ENCODE measurements at regions not wholly inside any gene's neighbourhood (a gene's known extent, or its start where the extent isn't known, plus 50 kb on each side); places are given as distances from the start of the nearest gene placed in this dataset.

- DNase-seq: peak; percentile 74
- in situ Hi-C loops (cut with MboI; ENCODE audit: low pct_unique_long_range_greater_than_20kb, low sequenced_read_pairs): no loop called here
Measured at GRCh38 chrX:109841869-109842579, 109.0 kb upstream of the ACSL4 start.

GRCh38 chrX:109842611-109843010 is 109.6 kb upstream of the ACSL4 start:
- no peak for DNase-seq
- in situ Hi-C loops (cut with MboI; ENCODE audit: low pct_unique_long_range_greater_than_20kb, low sequenced_read_pairs): no loop called here

GRCh38 chrX:109843963-109844751 is 111.1 kb upstream of the ACSL4 start:
- in situ Hi-C loops (cut with MboI; ENCODE audit: low pct_unique_long_range_greater_than_20kb, low sequenced_read_pairs): no loop called here
- DNase-seq: no peak

- in situ Hi-C loops (cut with MboI; ENCODE audit: low pct_unique_long_range_greater_than_20kb, low sequenced_read_pairs): no loop called here
- DNase-seq: no peak
Measured at GRCh38 chrX:109844986-109845385, 111.9 kb upstream of the ACSL4 start.

DNA sequence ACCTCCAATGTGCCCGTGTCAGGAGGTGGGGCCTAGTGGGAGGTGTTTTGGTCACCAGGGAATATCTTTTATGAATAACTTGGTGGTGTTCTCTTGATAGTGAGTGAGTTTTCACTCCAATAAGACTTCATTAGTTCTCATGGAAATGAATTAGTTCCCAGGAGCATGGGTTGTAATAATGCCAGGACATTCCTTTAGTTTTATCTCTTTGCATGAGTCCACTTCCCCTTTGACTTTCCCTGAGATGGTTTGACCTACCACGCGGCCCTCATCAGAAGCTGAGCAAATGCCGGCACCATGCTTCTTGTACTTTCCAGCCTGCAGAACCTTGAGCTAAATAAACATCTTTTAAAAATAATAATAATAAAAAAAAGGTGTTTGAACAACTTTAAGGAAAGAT is 112.9 kb upstream of the ACSL4 start:
- no peak for DNase-seq
- in situ Hi-C loops (cut with MboI; ENCODE audit: low pct_unique_long_range_greater_than_20kb, low sequenced_read_pairs): no loop called here

DNA sequence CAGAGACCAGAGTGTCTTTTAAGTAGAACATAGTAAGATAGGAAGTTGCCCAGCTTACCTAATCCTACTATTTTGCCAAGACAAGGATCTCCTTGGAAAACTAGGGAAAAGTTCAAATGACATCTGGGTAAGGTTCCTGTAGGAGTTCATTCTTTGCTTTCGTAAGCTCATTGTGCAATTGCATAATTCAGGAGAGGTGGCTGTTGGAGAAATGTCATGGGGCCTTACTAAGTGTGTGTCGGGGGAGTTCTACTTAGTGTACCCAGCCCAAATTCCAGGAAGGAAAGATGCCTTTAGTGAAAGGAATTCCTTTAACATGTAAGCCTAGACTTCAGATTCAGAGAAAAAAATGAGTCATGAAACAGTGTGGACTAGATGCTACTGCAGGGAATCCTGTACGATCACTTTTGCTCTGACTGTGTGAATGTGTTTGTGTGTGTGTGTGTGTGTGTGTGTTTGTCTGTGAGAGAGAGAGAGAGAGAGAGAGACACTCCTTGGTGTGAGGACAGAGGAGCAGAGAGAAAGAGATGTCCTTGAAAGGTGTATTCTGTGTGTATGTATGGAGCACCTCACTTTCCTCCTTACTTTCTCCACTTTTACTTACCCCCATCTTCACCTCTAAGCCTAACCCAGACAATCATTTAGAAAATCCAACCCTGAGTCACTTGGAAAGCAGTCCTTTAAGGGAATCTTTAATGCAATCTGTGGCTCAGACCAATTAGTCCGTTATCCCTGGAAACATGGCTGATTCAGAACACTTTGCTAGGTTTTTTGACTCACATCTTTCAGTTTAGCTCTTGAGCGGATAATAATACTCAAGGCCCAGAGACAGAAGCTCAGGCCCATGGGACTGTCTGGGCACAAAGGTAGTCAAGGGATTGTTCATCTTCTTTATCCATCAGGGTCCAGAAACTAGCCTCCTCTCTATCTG is 114.5 kb upstream of the ACSL4 start:
- in situ Hi-C loops (cut with MboI; ENCODE audit: low pct_unique_long_range_greater_than_20kb, low sequenced_read_pairs): no loop called here
- DNase-seq: peak; percentile 44

- DNase-seq: peak; percentile 93
- in situ Hi-C loops (cut with MboI; ENCODE audit: low pct_unique_long_range_greater_than_20kb, low sequenced_read_pairs): no loop called here
Measured at GRCh38 chrX:109848461-109849050, 115.5 kb upstream of the ACSL4 start.

DNA sequence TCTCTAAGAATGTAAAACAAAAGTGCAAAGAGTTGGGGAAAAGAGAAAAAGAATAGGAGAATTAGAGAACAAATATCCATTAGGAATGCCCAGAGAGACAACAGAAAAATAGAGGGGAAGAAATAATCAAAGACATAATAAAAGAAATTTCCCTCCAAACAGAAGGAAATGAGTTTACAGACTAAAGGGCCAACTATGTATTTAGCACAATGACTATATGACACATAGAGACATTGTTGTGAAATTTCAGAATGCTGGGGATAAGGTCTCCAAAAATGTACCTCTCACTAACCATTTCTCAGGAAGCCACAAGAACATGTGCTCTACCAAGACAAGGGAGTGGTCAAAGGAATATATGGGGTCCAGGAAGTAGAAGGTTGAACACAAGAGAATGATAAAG is 121.0 kb upstream of the ACSL4 start:
- in situ Hi-C loops (cut with MboI; ENCODE audit: low pct_unique_long_range_greater_than_20kb, low sequenced_read_pairs): no loop called here
- DNase-seq: peak; percentile 42

GRCh38 chrX:109855501-109855900 is 122.4 kb upstream of the ACSL4 start:
- DNase-seq: peak; percentile 60
- in situ Hi-C loops (cut with MboI; ENCODE audit: low pct_unique_long_range_greater_than_20kb, low sequenced_read_pairs): no loop called here

GRCh38 chrX:109856974-109857373 is 123.9 kb upstream of the ACSL4 start:
- in situ Hi-C loops (cut with MboI; ENCODE audit: low pct_unique_long_range_greater_than_20kb, low sequenced_read_pairs): no loop called here
- DNase-seq: peak; percentile 72

DNA sequence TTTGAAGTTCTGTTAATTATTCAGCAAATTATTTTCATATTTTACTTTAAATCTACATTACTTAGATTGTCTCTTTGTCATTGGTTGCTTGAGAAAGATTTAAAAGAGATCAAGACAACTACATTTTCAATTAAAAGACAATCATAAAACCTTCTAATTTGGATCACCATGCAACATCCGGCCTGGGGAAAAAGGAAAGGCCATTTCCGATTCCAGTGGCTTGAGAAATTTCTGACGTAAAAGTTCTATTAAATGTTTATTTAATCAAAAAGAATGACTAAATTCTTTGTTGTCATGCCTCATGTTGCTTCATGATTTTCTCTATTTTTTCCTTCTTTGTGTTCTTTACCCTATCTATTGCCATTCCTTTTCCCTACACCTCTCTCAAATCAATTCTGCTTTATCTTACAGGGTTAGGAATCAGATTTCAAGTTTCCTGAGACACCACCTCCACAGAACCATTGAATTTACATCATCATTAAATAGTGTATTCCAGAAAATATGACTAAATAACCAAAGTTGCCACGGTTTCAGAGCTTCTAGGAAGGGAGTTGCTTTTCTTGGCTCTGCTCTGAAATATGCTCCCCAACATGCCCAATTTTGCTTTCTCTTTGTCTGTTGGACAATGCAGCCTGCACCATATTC is 124.6 kb upstream of the ACSL4 start:
- in situ Hi-C loops (cut with MboI; ENCODE audit: low pct_unique_long_range_greater_than_20kb, low sequenced_read_pairs): no loop called here
- DNase-seq: no peak

DNA sequence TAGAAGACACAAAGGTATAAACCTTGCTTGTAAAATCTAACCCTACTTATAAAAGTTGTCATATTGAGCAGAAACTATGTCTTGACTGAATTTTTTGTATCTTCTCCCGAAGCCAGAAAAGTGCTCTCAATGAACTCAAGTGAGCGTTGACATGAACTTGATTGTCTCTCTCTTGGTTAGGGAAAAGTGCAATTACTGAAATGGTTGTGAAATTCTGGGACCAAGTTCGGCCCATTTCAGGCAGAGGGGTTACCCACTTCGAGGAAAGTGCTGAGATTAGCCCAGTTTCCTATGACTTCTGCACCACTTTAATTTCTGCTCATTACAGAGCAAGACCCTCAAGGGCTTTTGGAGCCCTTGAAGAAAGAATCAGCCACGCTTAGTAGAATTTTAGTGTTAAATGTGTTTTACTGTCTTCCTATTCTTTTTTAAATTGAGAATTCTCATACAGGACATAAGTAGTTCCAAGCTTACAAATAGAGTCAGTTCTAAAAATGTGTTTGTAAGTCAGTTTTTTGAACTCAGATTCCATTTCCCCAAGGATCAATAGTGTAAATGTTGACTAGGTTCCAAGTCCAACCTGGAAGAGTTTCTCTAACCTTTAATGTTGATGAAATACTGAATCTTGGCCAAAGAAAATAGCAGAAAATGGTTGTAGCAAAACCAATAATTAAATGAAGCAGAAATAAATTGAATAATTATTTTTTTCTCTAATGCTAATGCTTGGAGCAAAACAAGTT is 125.7 kb upstream of the ACSL4 start:
- in situ Hi-C loops (cut with MboI; ENCODE audit: low pct_unique_long_range_greater_than_20kb, low sequenced_read_pairs): no loop called here
- DNase-seq: no peak

DNA sequence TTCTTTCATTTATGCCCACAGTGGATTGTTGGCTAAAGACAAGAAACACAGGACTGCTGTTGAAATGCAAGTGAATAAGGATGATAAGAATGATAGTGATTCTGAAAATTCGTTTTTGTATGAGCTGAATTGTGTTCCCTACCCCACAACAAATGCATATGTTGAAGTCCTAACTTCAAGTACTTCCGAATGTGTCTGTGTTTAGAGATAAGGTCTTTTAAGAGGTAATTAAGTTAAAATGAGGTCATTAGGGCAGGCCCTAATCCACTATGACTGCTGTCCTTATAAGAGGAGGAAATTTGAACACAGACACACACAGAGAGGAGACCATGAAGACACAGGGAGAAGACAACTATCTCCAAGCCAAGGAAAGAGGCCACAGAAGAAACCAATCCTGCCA is 126.6 kb upstream of the ACSL4 start:
- peak; percentile 55 for DNase-seq
- in situ Hi-C loops (cut with MboI; ENCODE audit: low pct_unique_long_range_greater_than_20kb, low sequenced_read_pairs): no loop called here

- in situ Hi-C loops (cut with MboI; ENCODE audit: low pct_unique_long_range_greater_than_20kb, low sequenced_read_pairs): no loop called here
- no peak for DNase-seq
Measured at GRCh38 chrX:109862433-109862832, 129.4 kb upstream of the ACSL4 start.

DNA sequence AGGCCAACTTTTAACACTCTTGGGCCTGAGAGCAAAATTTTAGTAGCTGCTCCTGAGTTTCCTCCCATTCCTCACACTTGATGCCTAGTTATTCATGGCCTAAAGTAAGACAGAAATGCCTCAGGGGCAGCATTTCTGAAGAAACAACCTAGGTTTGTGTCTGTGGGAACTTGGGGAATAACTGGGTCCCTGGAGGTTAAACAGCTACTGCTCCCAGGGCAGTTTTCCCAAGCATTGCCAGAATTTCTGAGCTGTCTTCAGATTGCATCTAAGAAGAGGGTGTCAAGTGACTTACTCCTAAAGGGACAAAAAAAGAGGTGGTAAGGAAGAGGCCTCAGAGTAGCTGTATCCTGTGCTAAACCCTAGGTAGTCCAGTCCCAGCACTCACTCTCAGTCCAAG is 130.8 kb upstream of the ACSL4 start:
- no peak for DNase-seq

GRCh38 chrX:109871121-109871888 is 131.6 kb upstream of the TMEM164 start:
- in situ Hi-C loops (cut with MboI; ENCODE audit: low pct_unique_long_range_greater_than_20kb, low sequenced_read_pairs): no loop called here
- DNase-seq: no peak

More for the DNA sequence above, 130.8 kb upstream of the ACSL4 start:
- in situ Hi-C loops (cut with MboI; ENCODE audit: low pct_unique_long_range_greater_than_20kb, low sequenced_read_pairs): no loop called here

DNA sequence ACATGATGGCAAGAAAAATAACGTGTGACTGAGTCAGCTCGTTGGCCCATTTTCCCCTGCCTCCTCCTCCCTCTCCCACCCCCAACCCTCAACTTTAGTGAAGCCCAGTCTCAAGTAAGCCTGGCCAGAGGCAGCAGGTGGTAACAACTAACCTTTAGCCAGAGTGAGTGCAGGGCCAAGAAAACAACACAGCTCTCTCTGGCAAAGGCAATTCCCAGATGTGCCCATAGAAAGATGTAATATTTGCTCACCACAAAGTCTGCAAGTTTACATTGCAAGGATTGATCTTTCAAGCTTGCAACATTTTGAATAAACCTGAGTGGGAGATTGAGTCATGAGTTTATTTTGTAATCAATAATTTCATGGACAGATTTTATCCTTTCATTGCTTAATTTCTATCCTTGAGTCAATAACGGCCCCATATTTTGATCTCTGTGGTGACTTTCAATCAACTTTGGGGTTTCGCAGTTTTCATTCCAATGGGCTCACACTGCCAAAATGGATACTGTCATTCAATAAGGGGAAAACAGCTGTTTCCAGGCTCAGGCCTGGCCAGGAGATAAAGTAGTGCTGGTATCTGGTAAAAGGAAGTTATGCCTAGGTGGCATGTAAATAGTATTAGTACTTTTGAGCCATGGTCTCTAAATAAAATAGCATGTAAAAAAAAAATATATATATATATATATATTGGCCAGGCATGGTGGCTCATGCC is 130.7 kb upstream of the TMEM164 start:
- in situ Hi-C loops (cut with MboI; ENCODE audit: low pct_unique_long_range_greater_than_20kb, low sequenced_read_pairs): no loop called here
- no peak for DNase-seq

Measured in KBM-7 (cell line).